ENCODE measurements at regions not wholly inside any gene's neighbourhood (a gene's known extent, or its start where the extent isn't known, plus 50 kb on each side); places are given as distances from the start of the nearest gene placed in this dataset.

DNA sequence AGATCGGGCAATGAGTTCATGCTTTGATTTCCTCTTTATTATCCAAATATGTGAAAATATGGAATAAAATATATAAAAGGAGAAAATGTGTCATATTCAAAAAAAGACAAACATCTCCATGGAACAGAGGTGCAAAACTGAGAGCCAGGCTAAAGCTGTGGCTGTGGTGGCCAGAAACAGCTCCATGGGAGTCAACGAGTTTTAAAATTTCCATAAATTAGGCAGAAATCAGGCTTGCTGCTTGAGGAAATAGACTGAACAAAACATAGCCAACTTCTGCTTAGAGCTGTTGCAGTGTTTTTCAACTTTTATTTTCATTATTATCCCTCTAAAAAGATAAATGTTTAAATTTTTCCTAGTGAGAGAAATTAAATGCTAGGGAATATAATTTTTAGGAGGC, 110.8 kb upstream of the SLC30A5 start:
- no peak for TF ChIP-seq POLR2AphosphoS5 (IDR thresholded peaks at IDR 0.05)
- TF ChIP-seq CTCF (IDR thresholded peaks at IDR 0.05), result no peak
- TF ChIP-seq POLR2A (IDR thresholded peaks at IDR 0.05; ENCODE audit: low read depth), result no peak
